H1 (cell line): ENCODE measurements at regions not wholly inside any gene's neighbourhood (a gene's known extent, or its start where the extent isn't known, plus 50 kb on each side); places are given as distances from the start of the nearest gene placed in this dataset.

Experiments
- CTCF ChIA-PET: fragments of 300-600 bp; sonication (Branson Sonifier 250); formaldehyde crosslinking; loops from one replicate; lab custom pipeline; 2021; ENCODE audit not compliant: partially characterized antibody; lab: Charles Lee
- POLR2A ChIA-PET: fragments of 300-600 bp; sonication (Branson Sonifier 250); formaldehyde crosslinking; loops from one replicate; lab custom pipeline; 2021; ENCODE audit warnings: inconsistent platforms; ENCODE audit not compliant: partially characterized antibody; lab: Charles Lee
- DNase-seq, 2 experiments: peaks; one replicate each; pipeline versions ENCODE4 v3.0.0 to v3.0.0-alpha.2; 2010 to 2022; ENCODE audit warnings: low spot score in 2 of 2, low read depth in 1 of 2, mixed read lengths in 1 of 2
- FAIRE-seq: peaks from 2 replicates; lab custom pipeline; 2011; peaks lifted over from hg19 to GRCh38; lab: Jason Lieb, UNC
- H2AFZ ChIP-seq: 2 replicates; pipeline ENCODE4 v1.8.1; 2012; ENCODE audit warnings: low read length, inconsistent platforms
- H2AK5ac ChIP-seq: 2 replicates; pipeline ENCODE4 v1.6.1; 2013; ENCODE audit warnings: low read depth, low read length
- H2BK120ac ChIP-seq: replicated peaks from 2 replicates; pipeline ENCODE3; 2013; ENCODE audit warnings: low read depth, low read length, inconsistent platforms
- H2BK12ac ChIP-seq: 2 replicates; pipeline ENCODE4 v1.6.1; 2013; ENCODE audit warnings: low read depth, low read length
- H2BK15ac ChIP-seq: 2 replicates; pipeline ENCODE4 v1.6.1; 2013; ENCODE audit warnings: low read length
- H2BK20ac ChIP-seq: 2 replicates; pipeline ENCODE4 v1.6.1; 2013; ENCODE audit warnings: low read length
- H2BK5ac ChIP-seq: 2 replicates; pipeline ENCODE4 v1.6.1; 2013; ENCODE audit warnings: low read depth, low read length
- H3K14ac ChIP-seq: 2 replicates; pipeline ENCODE4 v1.6.1; 2013; ENCODE audit warnings: inconsistent platforms; ENCODE audit not compliant: insufficient read length
- H3K18ac ChIP-seq: 2 replicates; pipeline ENCODE4 v1.6.1; 2013; ENCODE audit warnings: low read length; ENCODE audit errors: extremely low read depth
- H3K23ac ChIP-seq: 2 replicates; pipeline ENCODE4 v1.6.1; 2013; ENCODE audit warnings: inconsistent platforms; ENCODE audit not compliant: insufficient read length
- H3K23me2 ChIP-seq: 2 replicates; pipeline ENCODE4 v1.6.1; 2013; ENCODE audit warnings: low read depth, low read length
- H3K27ac ChIP-seq: 2 replicates; pipeline ENCODE4 v1.6.1; 2011; ENCODE audit warnings: low read depth, low read length, inconsistent platforms
- H3K27me3 ChIP-seq, 4 experiments: replicated peaks in 1 of 4; 1 replicate in 1 of 4; 2 replicates in 3 of 4; pipeline versions ENCODE4 v1.6.1 to v1.8.1; 2011 to 2013; ENCODE audit warnings: low read length in 3 of 4, mild to moderate bottlenecking in 3 of 4, inconsistent platforms in 2 of 4, mixed read lengths in 2 of 4, moderate library complexity in 1 of 4; ENCODE audit not compliant: control insufficient read depth in 3 of 4, insufficient read depth in 3 of 4; ENCODE audit errors: extremely low read depth in 1 of 4
- H3K36me3 ChIP-seq, 4 experiments: 2 replicates each; pipeline versions ENCODE4 v1.6.1 to v1.8.1; 2011 to 2013; ENCODE audit warnings: mild to moderate bottlenecking in 4 of 4, low read length in 3 of 4, moderate library complexity in 2 of 4, control low read depth in 1 of 4, inconsistent platforms in 1 of 4; ENCODE audit not compliant: insufficient read depth in 4 of 4, control insufficient read depth in 2 of 4
- H3K4ac ChIP-seq: replicated peaks from 2 replicates; pipeline ENCODE3; 2013; ENCODE audit warnings: low read length, low read depth, mixed read lengths, inconsistent platforms; ENCODE audit not compliant: insufficient read length
- H3K4me1 ChIP-seq, 4 experiments: replicated peaks in 1 of 4; 1 replicate in 1 of 4; 2 replicates in 3 of 4; pipeline versions ENCODE4 v1.6.1 to v1.8.1; 2011 to 2013; ENCODE audit warnings: low read length in 3 of 4, inconsistent platforms in 2 of 4, mixed read lengths in 1 of 4; ENCODE audit not compliant: insufficient read depth in 4 of 4, control insufficient read depth in 3 of 4
- H3K4me2 ChIP-seq, 2 experiments: 2 replicates each; pipeline versions ENCODE4 v1.6.1 to v1.8.1; 2011 to 2013; ENCODE audit warnings: low read depth in 2 of 2, low read length in 2 of 2, control low read depth in 1 of 2, inconsistent platforms in 1 of 2, mild to moderate bottlenecking in 1 of 2; ENCODE audit not compliant: insufficient read depth in 1 of 2
- H3K4me3 ChIP-seq, 4 experiments: fragments of 200-600, 300-600 bp in 1 of 4; sonication (generic), shearing (Covaris generic), sonication (Bioruptor Twin) in 1 of 4; 2 replicates each; pipeline versions ENCODE4 v1.5.1 to v1.8.1; 2011 to 2016; ENCODE audit warnings: low read length in 4 of 4, low read depth in 3 of 4, control low read depth in 2 of 4, inconsistent platforms in 2 of 4, mild to moderate bottlenecking in 2 of 4, mixed read lengths in 1 of 4, moderate library complexity in 1 of 4; ENCODE audit not compliant: insufficient read depth in 2 of 4; ENCODE audit errors: extremely low read depth in 1 of 4
- H3K56ac ChIP-seq: replicated peaks from 2 replicates; pipeline ENCODE3; 2013; ENCODE audit warnings: low read depth, mild to moderate bottlenecking, mixed read lengths, low read length, inconsistent platforms; ENCODE audit not compliant: insufficient read length
- H3K79me1 ChIP-seq: 2 replicates; pipeline ENCODE4 v1.6.1; 2013; ENCODE audit warnings: low read depth, low read length, control low read depth
- H3K79me2 ChIP-seq, 2 experiments: 2 replicates each; pipeline versions ENCODE4 v1.6.1 to v1.8.1; 2012 to 2013; ENCODE audit warnings: low read length in 2 of 2, mild to moderate bottlenecking in 2 of 2, inconsistent platforms in 1 of 2; ENCODE audit not compliant: insufficient read depth in 2 of 2, control insufficient read depth in 1 of 2
- H3K9ac ChIP-seq, 4 experiments: replicated peaks in 1 of 4; 1 replicate in 1 of 4; 2 replicates in 3 of 4; pipeline versions ENCODE4 v1.6.1 to v1.8.1; 2011 to 2013; ENCODE audit warnings: low read depth in 3 of 4, low read length in 3 of 4, control low read depth in 2 of 4, mild to moderate bottlenecking in 2 of 4, moderate library complexity in 2 of 4, inconsistent platforms in 1 of 4; ENCODE audit errors: extremely low read depth in 1 of 4
- H3K9me3 ChIP-seq, 2 experiments: 2 replicates each; pipeline versions ENCODE4 v1.6.1 to v1.8.1; 2012 to 2013; ENCODE audit warnings: mild to moderate bottlenecking in 2 of 2, moderate library complexity in 2 of 2, control low read depth in 1 of 2, inconsistent platforms in 1 of 2, low read depth in 1 of 2, low read length in 1 of 2, mixed read lengths in 1 of 2; ENCODE audit not compliant: insufficient read depth in 2 of 2
- H4K20me1 ChIP-seq, 2 experiments: replicated peaks in 1 of 2; 2 replicates each; pipeline versions ENCODE3 to v1.8.1; 2011 to 2013; ENCODE audit warnings: inconsistent platforms in 2 of 2, low read length in 2 of 2, mild to moderate bottlenecking in 1 of 2; ENCODE audit not compliant: insufficient read depth in 2 of 2, control insufficient read depth in 1 of 2
- H4K5ac ChIP-seq: 2 replicates; pipeline ENCODE4 v1.6.1; 2013; ENCODE audit warnings: low read length, low read depth, mixed read lengths, inconsistent platforms; ENCODE audit not compliant: insufficient read length
- H4K8ac ChIP-seq: 2 replicates; pipeline ENCODE4 v1.8.0; 2013; ENCODE audit warnings: mild to moderate bottlenecking, moderate library complexity, low read length, inconsistent platforms; ENCODE audit not compliant: insufficient read depth; ENCODE audit errors: extremely low read depth
- H4K91ac ChIP-seq: replicated peaks from 2 replicates; pipeline ENCODE3; 2013; ENCODE audit warnings: low read length, mixed read lengths, inconsistent platforms; ENCODE audit not compliant: insufficient read length
- ASH2L ChIP-seq: fragments of 200-600, 300-600 bp; sonication (generic); IDR thresholded peaks from one replicate; pipeline ENCODE4 v1.7.1; 2017; ENCODE audit warnings: low read length
- BRCA1 ChIP-seq: IDR thresholded peaks from 2 replicates; pipeline ENCODE4 v1.6.1; 2012; ENCODE audit warnings: low read depth, low read length, improper control_type of control experiment
- CBX5 ChIP-seq: fragments of 300-800, 300-1000 bp; sonication (generic); IDR thresholded peaks from 2 replicates; pipeline ENCODE4 v1.7.1; 2016; ENCODE audit warnings: antibody characterized with exemption, low read length, low read depth
- CHD1 ChIP-seq: IDR thresholded peaks from 2 replicates; pipeline ENCODE4 v1.6.1; 2012; ENCODE audit warnings: low read depth, low read length, improper control_type of control experiment
- EP300 ChIP-seq, 2 experiments: IDR thresholded peaks; 1 replicate in 1 of 2; 2 replicates in 1 of 2; pipeline ENCODE4 v1.6.1; 2011 to 2012; ENCODE audit warnings: low read depth in 2 of 2, low read length in 2 of 2, mild to moderate bottlenecking in 2 of 2, borderline replicate concordance in 1 of 2, inconsistent platforms in 1 of 2, moderate library complexity in 1 of 2
- EZH2 ChIP-seq: fragments of 200-600 bp; sonication (generic); IDR thresholded peaks from 2 replicates; pipeline ENCODE4 v1.7.1; 2012; ENCODE audit warnings: low read depth, mild to moderate bottlenecking, moderate library complexity, low read length, inconsistent platforms; ENCODE audit not compliant: severe bottlenecking
- POLR2AphosphoS5 ChIP-seq: IDR thresholded peaks from 2 replicates; pipeline ENCODE4 v1.6.1; 2011; ENCODE audit warnings: low read depth, low read length
- RXRA ChIP-seq: IDR thresholded peaks from 2 replicates; pipeline ENCODE4 v1.6.1; 2011; ENCODE audit warnings: low read depth, mild to moderate bottlenecking, low read length, moderate library complexity; ENCODE audit not compliant: insufficient read depth
- SAP30 ChIP-seq: fragments of 300-600 bp; sonication (generic); IDR thresholded peaks from 2 replicates; pipeline ENCODE4 v1.7.1; 2012; ENCODE audit warnings: low read length, moderate library complexity, mild to moderate bottlenecking, inconsistent platforms; ENCODE audit not compliant: insufficient read depth, insufficient replicate concordance
- SIRT6 ChIP-seq: IDR thresholded peaks from one replicate; pipeline ENCODE4 v1.7.1; 2012; ENCODE audit warnings: low read length, inconsistent platforms
- SP4 ChIP-seq: IDR thresholded peaks from 2 replicates; pipeline ENCODE4 v1.6.1; 2012; ENCODE audit warnings: low read length, inconsistent platforms
- SUZ12 ChIP-seq: fragments of 200-600 bp; sonication (generic); IDR thresholded peaks from 2 replicates; pipeline ENCODE4 v1.6.1; 2012; ENCODE audit warnings: mild to moderate bottlenecking, inconsistent platforms, low read length, moderate library complexity, mixed read lengths
- TBP ChIP-seq: IDR thresholded peaks from 2 replicates; pipeline ENCODE4 v1.6.1; 2011; ENCODE audit warnings: low read depth, low read length, improper control_type of control experiment
- TEAD4 ChIP-seq: IDR thresholded peaks from 2 replicates; pipeline ENCODE4 v1.6.1; 2012; ENCODE audit warnings: low read depth, low read length, inconsistent platforms, mixed read lengths
- YY1 ChIP-seq: IDR thresholded peaks from 2 replicates; pipeline ENCODE4 v1.6.1; 2011; ENCODE audit warnings: low read depth, mild to moderate bottlenecking, low read length
- WGBS, 2 experiments: shearing (Covaris generic) in 1 of 2; methylation state at CpG; one replicate each; pipeline versions ENCODE4 v1.1.6 to v1.1.7; 2013 to 2015; ENCODE audit warnings: low lambda C conversion rate in 2 of 2, mixed read lengths in 2 of 2, inconsistent platforms in 1 of 2, low coverage in 1 of 2, missing lambda C conversion rate in 1 of 2; ENCODE audit not compliant: insufficient replicate concordance in 2 of 2, insufficient coverage in 1 of 2, insufficient read length in 1 of 2; ENCODE audit errors: extremely low coverage in 1 of 2, missing lambda C conversion rate in 1 of 2; 5-methylcytosine and 5-hydroxymethylcytosine counted together
- TF ChIP-seq, protein P1 (sequence below): IDR thresholded peaks from 2 replicates; pipeline ENCODE4 v1.6.1; 2012; ENCODE audit warnings: inconsistent platforms

- H3K18ac ChIP-seq: no peak overlapping the region
- H3K27me3 ChIP-seq: no peaks in the 10 kb centered on the region
- H3K9ac ChIP-seq: no peak overlapping the region
- H3K36me3 ChIP-seq: no peaks in the 10 kb centered on the region
- no peak overlapping the region for H3K4ac ChIP-seq
- FAIRE-seq (no peak), DNase-seq (no peak)
- no peak overlapping the region for H3K4me2 ChIP-seq
- H3K23me2 ChIP-seq: no peaks in the 10 kb centered on the region
- no peaks in the 10 kb centered on the region for H3K79me1 ChIP-seq
- H3K4me3 ChIP-seq: no peak overlapping the region
- no peak overlapping the region for H2BK20ac ChIP-seq
- POLR2A ChIA-PET: no interaction called here
- H4K8ac ChIP-seq: no peak overlapping the region
- H3K14ac ChIP-seq: no peak overlapping the region
- CTCF ChIA-PET: interaction anchor here (0.5 to 1.4 kb wide), 2 partner anchors 96 to 926 kb away, joined by 3 to 4 read pairs; no protein-coding TSS in a partner anchor
- H2BK15ac ChIP-seq: no peak overlapping the region
- H3K56ac ChIP-seq: no peak overlapping the region
- no peak overlapping the region for H4K91ac ChIP-seq
- no peak overlapping the region for H4K5ac ChIP-seq
- H3K23ac ChIP-seq: no peak overlapping the region
- H2AFZ ChIP-seq: no peak overlapping the region
- no peak overlapping the region for H2BK12ac ChIP-seq
- H2AK5ac ChIP-seq: no peak overlapping the region
- no peak overlapping the region for H2BK5ac ChIP-seq
- no peaks in the 10 kb centered on the region for H3K4me1 ChIP-seq
- no peaks in the 10 kb centered on the region for H3K79me2 ChIP-seq
- WGBS, 2 experiments: 100% methylated on average over 1 of the region's 1 CpG; no CpG with 5 or more reads in 1 of the 2 experiments
- H4K20me1 ChIP-seq: no peaks in the 10 kb centered on the region
- no peak overlapping the region for H2BK120ac ChIP-seq
- no peak overlapping the region for H3K27ac ChIP-seq
- no peaks in the 10 kb centered on the region for H3K9me3 ChIP-seq
- no peak for TF ChIP-seq ASH2L
- TF ChIP-seq CBX5: no peak
- TF ChIP-seq SAP30: no peak
- TF ChIP-seq YY1: no peak
- no peak for TF ChIP-seq TBP
- TF ChIP-seq, protein P1, sequence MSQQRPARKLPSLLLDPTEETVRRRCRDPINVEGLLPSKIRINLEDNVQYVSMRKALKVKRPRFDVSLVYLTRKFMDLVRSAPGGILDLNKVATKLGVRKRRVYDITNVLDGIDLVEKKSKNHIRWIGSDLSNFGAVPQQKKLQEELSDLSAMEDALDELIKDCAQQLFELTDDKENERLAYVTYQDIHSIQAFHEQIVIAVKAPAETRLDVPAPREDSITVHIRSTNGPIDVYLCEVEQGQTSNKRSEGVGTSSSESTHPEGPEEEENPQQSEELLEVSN: no peak
- TF ChIP-seq POLR2AphosphoS5: no peak
- no peak for TF ChIP-seq CHD1
- no peak for TF ChIP-seq EP300 (IDR thresholded peaks at IDR 0.05; ENCODE audit: borderline replicate concordance in 1 of 2, low read depth in 2 of 2, low read length in 2 of 2)
- no peak for TF ChIP-seq SUZ12
- no peak for TF ChIP-seq SP4
- TF ChIP-seq TEAD4: no peak
- no peak for TF ChIP-seq BRCA1
- TF ChIP-seq RXRA: no peak
- TF ChIP-seq SIRT6: no peak
- no peak for TF ChIP-seq EZH2
Measured at GRCh38 chr9:84076384-84076783, 95.8 kb downstream of the RMI1 start.
